Fibroblast of lung (primary cell): ENCODE measurements at regions not wholly inside any gene's neighbourhood (a gene's known extent, or its start where the extent isn't known, plus 50 kb on each side); places are given as distances from the start of the nearest gene placed in this dataset.

Source experiments
- DNase-seq, 2 donors: peaks; one replicate each; pipeline versions ENCODE4 v3.0.0 to v3.0.0-alpha.2; 2010; ENCODE audit warnings: low read depth in 2 of 2
- H2AFZ ChIP-seq: 2 replicates; pipeline ENCODE4 v1.5.1; 2012; ENCODE audit warnings: low read length, control low read depth, inconsistent platforms
- H3K27ac ChIP-seq: 2 replicates; pipeline ENCODE4 v1.5.1; 2011; ENCODE audit warnings: low read length, control low read depth; ENCODE audit not compliant: insufficient read depth
- H3K27me3 ChIP-seq: 2 replicates; pipeline ENCODE4 v1.5.1; 2011; ENCODE audit warnings: mild to moderate bottlenecking, low read length; ENCODE audit not compliant: control insufficient read depth, insufficient read depth
- H3K36me3 ChIP-seq: 2 replicates; pipeline ENCODE4 v1.5.1; 2011; ENCODE audit warnings: low read length; ENCODE audit not compliant: control insufficient read depth, insufficient read depth
- H3K4me1 ChIP-seq: 2 replicates; pipeline ENCODE4 v1.5.1; 2011; ENCODE audit warnings: low read length; ENCODE audit not compliant: control insufficient read depth, insufficient read depth; ENCODE audit errors: extremely low read depth
- H3K4me2 ChIP-seq: 2 replicates; pipeline ENCODE4 v1.5.1; 2011; ENCODE audit warnings: low read length, control low read depth; ENCODE audit not compliant: insufficient read depth; ENCODE audit errors: extremely low read depth
- H3K4me3 ChIP-seq, 4 experiments: fragments of 200-600 bp in 1 of 4; sonication (generic) in 1 of 4; replicated peaks in 1 of 4; 2 replicates each; pipeline ENCODE4 v1.5.1; 2011 to 2016; ENCODE audit warnings: low read length in 4 of 4, low read depth in 3 of 4, mild to moderate bottlenecking in 3 of 4, control low read depth in 2 of 4, inconsistent platforms in 1 of 4, mixed read lengths in 1 of 4; ENCODE audit not compliant: insufficient read depth in 1 of 4; ENCODE audit errors: control extremely low read depth in 1 of 4
- H3K79me2 ChIP-seq: 2 replicates; pipeline ENCODE4 v1.5.1; 2012; ENCODE audit warnings: mild to moderate bottlenecking, low read length, inconsistent platforms; ENCODE audit not compliant: control insufficient read depth, insufficient read depth
- H3K9ac ChIP-seq: 2 replicates; pipeline ENCODE4 v1.5.1; 2011; ENCODE audit warnings: mild to moderate bottlenecking, low read length, control low read depth; ENCODE audit not compliant: insufficient read depth
- H3K9me3 ChIP-seq: 2 replicates; pipeline ENCODE4 v1.5.1; 2012; ENCODE audit warnings: low read depth, low read length; ENCODE audit not compliant: control insufficient read depth, insufficient read depth
- H4K20me1 ChIP-seq: 2 replicates; pipeline ENCODE4 v1.5.1; 2011; ENCODE audit warnings: low read length; ENCODE audit not compliant: control insufficient read depth, insufficient read depth; ENCODE audit errors: extremely low read depth
- EZH2 ChIP-seq: IDR thresholded peaks from 2 replicates; pipeline ENCODE4 v1.5.1; 2012; ENCODE audit warnings: low read length, control low read depth, mild to moderate bottlenecking; ENCODE audit errors: missing control alignments
- TF ChIP-seq, protein P1 (sequence below), 2 donors: IDR thresholded peaks in 1 of 2; conservative IDR thresholded peaks in 1 of 2; 1 replicate in 1 of 2; 2 replicates in 1 of 2; pipeline ENCODE4 v1.5.1; 2011 to 2012; ENCODE audit warnings: low read length in 2 of 2, control low read depth in 1 of 2, inconsistent platforms in 1 of 2, low read depth in 1 of 2, mild to moderate bottlenecking in 1 of 2

GRCh38 chr10:111974325-111974724 is 209.2 kb downstream of the GPAM start:
- Histone ChIP-seq H3K27ac (no peak overlapping the region), H3K4me1 (no peaks in the 10 kb centered on the region), H3K27me3 (no peaks in the 10 kb centered on the region), H3K36me3 (no peaks in the 10 kb centered on the region), H3K4me3 (no peak overlapping the region), H3K9ac (no peak overlapping the region), H3K9me3 (no peaks in the 10 kb centered on the region), H3K4me2 (no peak overlapping the region), H2AFZ (no peak overlapping the region), H3K79me2 (no peaks in the 10 kb centered on the region), H4K20me1 (no peaks in the 10 kb centered on the region)
- TF ChIP-seq EZH2, result no peak
- TF ChIP-seq, protein P1, sequence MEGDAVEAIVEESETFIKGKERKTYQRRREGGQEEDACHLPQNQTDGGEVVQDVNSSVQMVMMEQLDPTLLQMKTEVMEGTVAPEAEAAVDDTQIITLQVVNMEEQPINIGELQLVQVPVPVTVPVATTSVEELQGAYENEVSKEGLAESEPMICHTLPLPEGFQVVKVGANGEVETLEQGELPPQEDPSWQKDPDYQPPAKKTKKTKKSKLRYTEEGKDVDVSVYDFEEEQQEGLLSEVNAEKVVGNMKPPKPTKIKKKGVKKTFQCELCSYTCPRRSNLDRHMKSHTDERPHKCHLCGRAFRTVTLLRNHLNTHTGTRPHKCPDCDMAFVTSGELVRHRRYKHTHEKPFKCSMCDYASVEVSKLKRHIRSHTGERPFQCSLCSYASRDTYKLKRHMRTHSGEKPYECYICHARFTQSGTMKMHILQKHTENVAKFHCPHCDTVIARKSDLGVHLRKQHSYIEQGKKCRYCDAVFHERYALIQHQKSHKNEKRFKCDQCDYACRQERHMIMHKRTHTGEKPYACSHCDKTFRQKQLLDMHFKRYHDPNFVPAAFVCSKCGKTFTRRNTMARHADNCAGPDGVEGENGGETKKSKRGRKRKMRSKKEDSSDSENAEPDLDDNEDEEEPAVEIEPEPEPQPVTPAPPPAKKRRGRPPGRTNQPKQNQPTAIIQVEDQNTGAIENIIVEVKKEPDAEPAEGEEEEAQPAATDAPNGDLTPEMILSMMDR (conservative IDR thresholded peaks at IDR 0.05 in 1 of 2, IDR thresholded peaks at IDR 0.05 in 1 of 2; ENCODE audit: low read depth in 1 of 2, low read length in 2 of 2), result no peak
- no peak for DNase-seq

GRCh38 chr10:111976557-111976956 is 207.0 kb downstream of the GPAM start:
- Histone ChIP-seq H3K27ac (no peak overlapping the region), H3K36me3 (no peaks in the 10 kb centered on the region), H3K4me1 (no peaks in the 10 kb centered on the region), H3K9ac (no peak overlapping the region), H3K79me2 (no peaks in the 10 kb centered on the region), H2AFZ (no peak overlapping the region), H4K20me1 (no peaks in the 10 kb centered on the region), H3K4me2 (no peak overlapping the region), H3K9me3 (no peaks in the 10 kb centered on the region), H3K27me3 (no peaks in the 10 kb centered on the region), H3K4me3 (no peak overlapping the region)
- no peak for TF ChIP-seq EZH2
- TF ChIP-seq, protein P1 (conservative IDR thresholded peaks at IDR 0.05 in 1 of 2, IDR thresholded peaks at IDR 0.05 in 1 of 2; ENCODE audit: low read depth in 1 of 2, low read length in 2 of 2), result no peak
- no peak for DNase-seq

DNA sequence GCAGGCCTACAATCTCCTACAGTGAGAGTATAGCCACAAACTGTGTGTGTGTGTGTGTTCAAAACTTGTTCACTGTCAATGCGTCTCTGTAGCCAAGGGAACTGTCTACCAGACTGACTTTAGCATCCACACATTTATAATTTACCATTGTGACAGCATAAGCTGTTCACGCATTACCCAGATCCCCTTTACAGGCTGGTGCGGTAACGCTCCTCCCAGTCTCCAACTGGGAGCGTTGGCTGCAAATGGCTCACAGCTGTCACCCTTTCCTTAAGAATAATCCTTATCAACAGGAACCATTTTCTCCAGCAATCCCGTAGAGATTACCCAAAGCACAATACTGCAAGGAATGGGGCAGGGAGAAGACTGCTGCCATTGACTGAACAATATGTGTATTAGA is 199.5 kb downstream of the GPAM start:
- Histone ChIP-seq H3K4me3 (no peak overlapping the region), H3K9me3 (no peaks in the 10 kb centered on the region), H3K9ac (no peak overlapping the region), H3K4me2 (no peak overlapping the region), H3K27ac (no peak overlapping the region), H3K36me3 (no peaks in the 10 kb centered on the region), H3K79me2 (no peaks in the 10 kb centered on the region), H3K4me1 (no peaks in the 10 kb centered on the region), H4K20me1 (no peaks in the 10 kb centered on the region), H2AFZ (no peak overlapping the region), H3K27me3 (no peaks in the 10 kb centered on the region)
- no peak for TF ChIP-seq EZH2
- TF ChIP-seq, protein P1 (conservative IDR thresholded peaks at IDR 0.05 in 1 of 2, IDR thresholded peaks at IDR 0.05 in 1 of 2; ENCODE audit: low read depth in 1 of 2, low read length in 2 of 2), result no peak
- no peak for DNase-seq
